Suppressor macrophage (primary cell): ENCODE measurements at regions not wholly inside any gene's neighbourhood (a gene's known extent, or its start where the extent isn't known, plus 50 kb on each side); places are given as distances from the start of the nearest gene placed in this dataset.

Experiments used
- DNase-seq, 4 experiments: peaks; one replicate each; pipeline ENCODE4 v3.0.0-alpha.2; 2020 to 2022

DNA sequence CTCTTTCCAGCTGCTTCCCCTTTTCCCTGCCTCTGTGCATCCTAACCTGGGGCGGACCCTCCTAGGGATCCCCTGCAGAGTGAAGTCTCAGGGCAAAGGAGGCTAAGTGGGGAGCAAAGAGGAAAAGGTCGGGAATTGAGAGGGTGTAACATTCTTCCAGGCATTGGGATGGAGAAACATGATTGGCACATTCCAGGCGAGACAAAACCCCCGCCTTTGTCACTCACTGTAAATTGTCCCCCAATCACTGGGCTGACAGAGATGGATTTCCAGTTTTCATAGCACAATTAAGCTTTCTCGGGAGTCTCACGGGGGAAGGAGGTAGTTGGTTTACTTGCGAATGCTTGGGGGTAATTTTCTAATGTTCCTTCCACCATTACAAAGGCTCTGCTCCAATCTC lies 74.9 kb downstream of the MIAT start:
- DNase-seq: no peak

- DNase-seq: no peak
These were observed 77.1 kb downstream of the MIAT start for GRCh38 chr22:26734339-26735018.

DNA sequence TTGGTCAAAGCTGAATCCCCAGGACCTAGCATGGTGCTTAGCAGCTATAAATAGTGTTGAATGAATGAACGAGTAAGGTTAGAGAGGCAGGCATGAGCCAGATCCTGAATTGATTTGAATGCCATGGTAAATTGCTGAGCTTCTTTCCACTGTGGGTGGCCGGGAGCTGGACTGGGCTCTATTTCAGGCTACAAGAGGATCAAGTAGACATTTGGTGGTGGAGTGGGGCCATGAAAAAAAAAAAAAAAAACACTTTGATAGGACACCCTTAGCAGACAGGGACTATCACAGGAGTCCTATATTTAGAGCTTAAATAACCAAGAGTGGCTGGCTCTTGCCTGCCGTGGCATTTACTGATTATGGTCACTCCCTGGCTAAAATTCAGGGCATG lies 77.6 kb downstream of the MIAT start:
- DNase-seq: no peak

GRCh38 chr22:26737262-26737661 lies 79.9 kb downstream of the MIAT start:
- DNase-seq: no peak

DNA sequence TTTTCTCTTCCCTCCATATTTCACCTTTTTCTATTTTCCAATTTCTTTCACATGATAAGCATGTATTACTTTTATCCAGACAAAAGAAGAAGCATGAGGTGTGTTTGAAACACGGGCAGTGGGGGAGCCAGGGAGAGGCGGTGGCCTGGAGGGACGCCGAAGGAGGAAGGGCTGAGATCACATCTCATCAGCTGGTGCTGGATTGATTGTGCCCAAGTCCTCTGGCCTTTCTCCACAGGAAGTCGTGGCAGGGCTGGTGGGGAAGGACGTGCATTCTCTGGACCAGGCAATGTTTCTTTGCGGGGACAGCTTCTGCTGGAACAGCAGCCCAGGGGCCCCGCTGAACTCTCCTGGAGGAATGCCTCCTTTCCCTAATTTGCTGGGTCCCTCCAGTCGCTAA lies 82.9 kb downstream of the MIAT start:
- DNase-seq: peak in 3 of 4 experiments; percentile 12 to 27 (median 20)

- no peak for DNase-seq
These were observed 85.8 kb downstream of the MIAT start for GRCh38 chr22:26743149-26743548.

DNA sequence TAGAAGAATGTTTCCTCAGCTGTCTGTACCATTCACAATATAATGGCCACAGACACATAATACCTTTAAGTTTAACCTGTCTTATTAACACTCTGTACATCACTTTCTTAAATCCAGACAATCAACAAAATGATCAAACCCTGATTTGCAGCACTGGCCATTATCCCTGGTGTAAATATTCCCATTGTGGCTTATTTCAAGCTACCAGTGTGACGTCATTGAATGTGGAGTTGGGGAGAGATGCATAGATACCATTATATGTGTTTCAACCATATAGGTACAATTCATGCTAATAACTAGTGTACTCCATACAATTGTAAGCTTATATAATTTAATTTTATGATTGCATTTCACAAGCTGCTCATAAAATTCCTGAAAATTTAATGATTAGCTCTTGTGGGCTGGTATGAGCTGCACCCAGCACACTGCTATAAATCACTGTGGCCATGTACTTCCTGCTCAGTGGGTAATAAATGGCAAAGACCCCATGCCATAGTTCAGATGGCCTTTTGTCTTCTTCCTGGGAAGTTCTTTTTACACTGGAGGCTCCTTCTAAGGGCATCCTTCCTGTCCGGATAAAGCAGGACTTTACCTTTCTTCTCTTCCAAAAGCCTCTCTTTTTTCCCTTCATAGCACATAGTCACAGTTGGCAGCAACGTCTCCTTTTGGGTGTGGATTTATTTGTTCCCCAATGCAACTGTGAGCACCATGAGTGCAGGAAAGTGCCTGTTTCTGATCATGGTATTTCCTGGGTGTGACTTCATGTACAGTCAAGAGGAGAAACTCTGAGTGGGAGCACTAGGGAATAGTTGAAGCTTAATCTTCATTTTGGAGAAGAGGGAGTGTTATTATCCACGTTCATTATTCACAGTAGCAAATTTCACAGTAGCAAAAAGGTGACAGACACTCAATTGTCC lies 87.8 kb downstream of the MIAT start:
- DNase-seq: no peak

DNA sequence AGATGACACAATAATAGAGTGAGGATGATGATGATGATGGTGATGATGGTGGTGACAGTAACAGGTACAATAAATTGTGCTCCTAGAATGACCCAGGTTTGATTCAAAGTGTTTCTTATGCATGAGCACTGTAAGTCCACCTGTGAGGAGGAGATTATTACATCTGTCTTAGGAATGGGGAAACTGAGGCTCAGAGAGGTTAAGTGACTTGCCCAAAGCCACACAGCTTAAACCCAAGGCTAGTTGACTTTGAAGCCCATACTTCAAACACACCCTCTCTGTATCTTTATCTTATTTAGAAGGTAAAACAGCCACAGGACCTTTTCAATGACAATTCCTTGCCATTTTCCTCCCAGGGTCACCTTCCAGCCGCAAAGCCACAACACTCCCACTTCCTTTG lies 88.9 kb downstream of the MIAT start:
- DNase-seq: no peak

GRCh38 chr22:26748845-26749244 lies 91.5 kb downstream of the MIAT start:
- no peak for DNase-seq

DNA sequence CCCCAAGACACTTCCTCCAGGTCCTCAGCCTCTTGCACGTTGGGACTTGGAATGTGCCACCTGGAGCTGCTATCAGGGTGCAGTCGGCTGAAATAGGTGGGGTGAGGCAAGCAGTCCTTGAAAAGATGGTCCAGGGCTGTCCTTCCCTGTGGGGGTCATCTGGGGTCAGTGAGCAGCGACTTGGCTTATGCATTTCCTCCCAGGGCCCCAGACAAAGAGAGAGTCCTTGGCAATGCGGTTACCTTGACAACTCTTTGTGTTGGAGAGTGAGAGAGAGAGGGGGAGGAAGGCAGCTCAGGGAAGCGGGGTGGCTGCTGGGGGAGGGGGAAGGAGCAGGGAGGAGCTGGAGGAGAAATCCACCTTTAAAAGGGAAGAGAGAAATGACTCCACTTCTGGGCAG lies 93.8 kb downstream of the MIAT start:
- peak in 1 of 4 experiments; percentile 4 for DNase-seq

DNA sequence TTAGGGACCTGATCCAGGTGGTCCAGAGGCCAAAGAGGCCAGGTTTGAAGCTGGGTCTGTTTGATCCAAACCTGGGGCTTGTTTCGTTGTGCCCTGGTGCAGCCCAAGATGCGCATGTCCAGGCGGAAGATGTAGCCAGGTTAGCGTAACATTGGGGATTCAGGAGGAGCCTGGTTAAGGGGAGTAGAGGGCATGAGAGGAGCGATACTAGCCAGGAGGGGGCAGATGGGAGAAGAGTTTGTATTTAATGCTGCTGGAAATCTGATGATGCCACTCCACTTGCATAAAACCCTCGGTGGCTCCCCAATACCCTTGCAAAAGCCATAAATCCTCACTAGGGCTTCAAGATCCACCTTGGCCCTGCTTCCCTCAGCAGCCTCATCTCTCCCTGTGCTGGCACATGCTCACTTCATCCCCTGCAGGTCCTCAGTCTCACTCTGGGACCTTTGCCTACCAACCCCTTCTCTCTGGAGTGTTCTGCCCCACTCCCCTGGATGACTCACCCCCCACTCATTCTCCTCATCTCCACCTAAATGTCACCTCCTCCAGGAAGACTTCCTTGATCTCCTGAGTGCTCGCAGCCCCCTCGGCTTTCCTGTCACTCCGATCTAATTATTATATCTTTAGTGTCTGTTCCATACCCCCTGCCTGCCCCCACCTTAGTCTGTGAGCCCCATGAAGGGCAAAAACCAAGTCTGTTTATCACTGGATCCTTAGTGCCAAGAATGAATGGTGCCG lies 95.9 kb downstream of the MIAT start:
- no peak for DNase-seq

DNA sequence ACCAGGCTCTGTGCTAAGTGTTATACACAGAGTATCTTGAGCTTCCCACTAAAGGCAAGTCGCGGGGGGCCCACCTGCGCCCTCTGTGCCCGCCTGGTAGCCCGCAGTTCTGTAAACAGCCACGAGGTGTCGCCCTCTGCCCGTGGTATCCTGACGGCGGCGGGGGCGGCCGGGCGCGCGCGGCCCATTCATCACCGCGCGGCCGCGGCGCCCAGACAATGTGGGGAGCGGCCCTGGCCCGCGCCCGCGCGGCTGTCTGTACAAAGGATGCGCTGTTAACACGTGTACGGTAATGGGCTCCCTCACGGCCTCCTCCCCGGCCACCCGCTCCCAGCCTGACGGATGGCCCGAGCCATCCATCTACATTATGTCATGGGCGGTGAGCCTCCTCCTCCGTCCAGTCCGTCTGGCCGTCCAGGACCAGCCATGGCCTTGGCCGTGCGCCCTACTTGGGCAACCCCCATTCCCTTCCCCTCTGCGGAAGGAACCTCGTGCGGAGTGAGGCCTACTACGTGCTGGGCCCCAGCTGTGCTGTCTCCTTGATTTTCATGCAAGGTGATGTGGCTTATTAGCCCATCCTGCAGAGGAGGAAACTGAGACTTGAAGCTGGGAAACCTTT lies 99.4 kb downstream of the MIAT start:
- DNase-seq: peak; percentile 40 to 73 (median 63)

- no peak for DNase-seq
These were observed 100.1 kb downstream of the MIAT start for GRCh38 chr22:26757496-26757895.

GRCh38 chr22:26762503-26763472 lies 105.4 kb downstream of the MIAT start:
- no peak for DNase-seq

DNA sequence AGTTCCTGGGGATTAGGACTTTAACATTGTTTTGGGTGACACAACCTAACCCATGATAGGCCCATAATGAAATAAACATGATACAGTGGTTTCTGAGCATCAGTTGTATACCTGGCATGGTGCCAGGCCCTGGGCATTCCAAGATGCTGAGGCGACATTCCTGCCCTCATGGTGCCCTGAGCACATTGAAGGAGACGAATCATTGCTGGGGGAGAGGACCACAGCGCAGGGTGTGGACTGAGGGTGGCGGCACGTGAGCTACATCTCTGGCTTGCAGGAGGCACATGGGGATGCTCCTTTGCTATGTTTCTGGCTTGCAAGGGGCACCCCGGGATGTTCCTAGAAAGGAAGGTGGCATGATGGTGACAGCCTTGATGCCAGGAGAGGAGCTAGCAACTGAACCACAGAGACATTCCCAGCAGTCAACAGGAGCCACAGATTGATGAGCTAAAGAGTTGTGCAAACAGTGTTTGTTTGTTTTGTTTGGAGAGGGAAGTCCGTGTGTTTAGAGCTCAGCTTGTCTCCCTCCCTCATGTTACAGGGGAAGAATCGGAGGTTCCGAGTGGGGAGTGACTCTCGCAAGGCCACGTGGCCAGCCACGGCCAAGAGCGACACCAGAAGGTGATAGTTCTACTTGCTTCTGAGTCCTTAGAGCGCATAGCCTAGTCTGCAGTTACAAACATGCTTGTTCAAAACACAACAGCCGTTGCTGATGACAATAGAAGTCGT lies 106.4 kb downstream of the MIAT start:
- no peak for DNase-seq

GRCh38 chr22:26766510-26767350 lies 109.3 kb downstream of the MIAT start:
- no peak for DNase-seq

DNA sequence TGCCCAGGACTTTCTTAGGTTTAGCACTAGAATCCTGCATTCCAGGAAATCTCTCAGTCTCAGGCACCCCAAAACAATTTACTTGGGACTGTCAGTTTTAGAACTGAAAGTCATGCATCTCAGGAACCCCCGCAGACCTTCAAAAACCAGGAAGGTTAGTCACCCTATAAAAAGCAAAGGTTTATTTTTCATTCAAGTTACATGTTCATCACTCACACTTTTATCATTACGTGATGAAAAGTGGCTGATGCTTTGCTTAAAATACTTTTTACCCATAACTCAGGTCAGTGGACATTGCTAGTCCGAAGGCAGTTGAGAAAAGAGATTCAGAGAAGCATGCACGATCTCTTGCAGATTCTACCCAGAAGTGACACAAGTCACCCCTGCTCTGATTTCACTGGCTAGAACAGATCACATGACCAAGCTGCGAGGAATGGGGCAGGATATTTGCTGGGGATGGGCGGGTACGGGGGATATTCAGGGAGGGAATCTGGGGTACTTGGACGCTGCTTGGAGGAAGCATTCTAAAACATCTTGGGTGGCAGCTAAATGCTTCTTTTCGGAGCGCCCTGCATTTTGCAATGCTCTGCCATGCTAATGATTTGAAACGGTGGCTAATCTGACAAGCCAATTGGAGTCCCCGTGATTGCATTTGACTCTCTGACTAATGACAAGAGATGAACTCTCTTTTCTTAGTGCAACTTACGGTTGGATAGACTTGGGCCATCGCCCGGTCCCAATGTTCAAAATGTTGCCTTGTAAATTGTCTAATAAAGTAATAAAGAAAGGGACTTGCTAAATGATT lies 110.2 kb downstream of the MIAT start:
- no peak for DNase-seq

DNA sequence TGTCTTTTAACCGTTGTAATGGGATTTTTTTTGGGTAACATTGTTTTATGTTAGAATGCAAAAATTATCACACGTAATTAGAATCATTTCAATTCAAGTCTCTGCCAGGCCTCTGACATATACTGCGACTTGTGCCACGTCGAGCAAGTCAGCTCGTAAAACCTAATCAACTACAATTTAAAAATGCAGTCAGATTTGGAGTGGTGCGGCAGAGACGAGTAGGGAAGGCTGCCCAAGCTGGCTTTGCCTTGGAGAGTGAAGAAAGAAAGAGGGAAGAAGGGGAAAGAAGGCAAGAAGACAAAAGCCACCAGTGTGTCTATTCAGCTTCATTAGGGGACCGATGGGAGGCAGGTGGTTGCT lies 110.7 kb downstream of the MIAT start:
- no peak for DNase-seq

- DNase-seq: peak; percentile 63 to 77 (median 68)
These were observed 111.6 kb downstream of the MIAT start for GRCh38 chr22:26768952-26769351.
